ENCODE measurements at regions not wholly inside any gene's neighbourhood (a gene's known extent, or its start where the extent isn't known, plus 50 kb on each side); places are given as distances from the start of the nearest gene placed in this dataset.

GRCh38 chr5:58087123-58087522 is 372.8 kb downstream of the PLK2 start:
- Histone ChIP-seq H3K4me3 (ENCODE audit: low read length in 2 of 2) (no peak overlapping the region), H2BK15ac (ENCODE audit: low read length) (no peak overlapping the region), H3K23ac (ENCODE audit: low read depth, low read length, poor library complexity) (no peak overlapping the region), H3K9me3 (replicated peaks in 1 of 2; ENCODE audit: control insufficient read depth in 2 of 2, insufficient read depth in 1 of 2, low read depth in 1 of 2, low read length in 2 of 2) (no peaks in the 10 kb centered on the region), H3K4me2 (ENCODE audit: insufficient read depth, low read length, poor library complexity, severe bottlenecking) (no peak overlapping the region), H3K27ac (replicated peaks; ENCODE audit: low read length) (no peak overlapping the region), H3K27me3 (ENCODE audit: control insufficient read depth in 3 of 3, insufficient read depth in 3 of 3, low read depth in 1 of 3, low read length in 3 of 3) (no peaks in the 10 kb centered on the region), H2BK120ac (ENCODE audit: low read depth, low read length) (no peak overlapping the region), H4K8ac (ENCODE audit: low read depth, low read length) (no peak overlapping the region), H3K18ac (ENCODE audit: low read length) (no peak overlapping the region), H2BK5ac (ENCODE audit: low read length) (no peak overlapping the region), H3K4ac (ENCODE audit: low read length) (no peak overlapping the region), H4K91ac (ENCODE audit: low read depth, low read length, poor library complexity) (no peak overlapping the region), H3K9ac (ENCODE audit: low read depth, low read length, poor library complexity) (no peak overlapping the region), H2AK5ac (ENCODE audit: low read depth, low read length) (no peak overlapping the region), H3K79me1 (ENCODE audit: low read depth, low read length) (no peaks in the 10 kb centered on the region), H2BK12ac (ENCODE audit: low read length) (no peak overlapping the region), H2AFZ (ENCODE audit: low read length) (peak overlapping the region; percentile 9), H3K4me1 (ENCODE audit: control insufficient read depth in 2 of 2, insufficient read depth in 1 of 2, low read depth in 1 of 2, low read length in 2 of 2) (no peaks in the 10 kb centered on the region), H3K14ac (ENCODE audit: low read length) (no peak overlapping the region), H3K36me3 (replicated peaks in 1 of 2; ENCODE audit: control insufficient read depth in 2 of 2, insufficient read depth in 2 of 2, low read length in 2 of 2) (no peaks in the 10 kb centered on the region)
- WGBS, 2 donors (ENCODE audit: extremely low coverage in 2 of 2, insufficient read length in 2 of 2, insufficient replicate concordance in 1 of 2) = no CpG with 5 or more reads among the region's 1 CpG
- DNase-seq (ENCODE audit: low spot score) = no peak

DNA sequence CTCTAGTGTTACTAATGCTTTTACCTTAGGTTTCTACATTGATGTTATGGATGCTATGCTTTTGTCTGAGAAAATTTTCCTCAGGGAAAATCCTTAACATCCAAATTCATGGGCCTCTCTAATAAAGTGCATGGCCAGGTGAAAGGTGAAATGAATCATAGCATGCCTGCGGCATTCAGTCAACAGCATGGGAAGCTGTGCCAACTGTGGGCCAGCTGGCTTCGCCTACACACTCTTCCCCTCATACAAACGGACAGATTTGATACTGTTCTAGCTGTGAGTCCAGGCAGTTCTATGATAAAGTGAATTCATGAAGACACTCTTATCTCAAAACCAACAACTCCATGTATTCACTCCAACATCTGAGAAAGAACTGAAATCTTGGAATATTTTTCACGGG is 374.1 kb downstream of the PLK2 start:
- H2BK5ac ChIP-seq (ENCODE audit: low read length) = no peak overlapping the region
- no peaks in the 10 kb centered on the region for H3K9me3 ChIP-seq (replicated peaks in 1 of 2; ENCODE audit: control insufficient read depth in 2 of 2, insufficient read depth in 1 of 2, low read depth in 1 of 2, low read length in 2 of 2)
- H4K91ac ChIP-seq (ENCODE audit: low read depth, low read length, poor library complexity) = no peak overlapping the region

GRCh38 chr5:58081435-58081834 is 378.5 kb downstream of the PLK2 start:
- no peaks in the 10 kb centered on the region for H3K79me1 ChIP-seq (ENCODE audit: low read depth, low read length)
- H3K4me1 ChIP-seq (ENCODE audit: control insufficient read depth in 2 of 2, insufficient read depth in 1 of 2, low read depth in 1 of 2, low read length in 2 of 2) = peaks cover 0 to 16% of the 10 kb centered on the region in 2 donors
- no peak overlapping the region for H4K91ac ChIP-seq (ENCODE audit: low read depth, low read length, poor library complexity)
- H3K27me3 ChIP-seq (ENCODE audit: control insufficient read depth in 3 of 3, insufficient read depth in 3 of 3, low read depth in 1 of 3, low read length in 3 of 3) = no peaks in the 10 kb centered on the region
- H3K9ac ChIP-seq (ENCODE audit: low read depth, low read length, poor library complexity) = no peak overlapping the region
- H3K9me3 ChIP-seq (replicated peaks in 1 of 2; ENCODE audit: control insufficient read depth in 2 of 2, insufficient read depth in 1 of 2, low read depth in 1 of 2, low read length in 2 of 2) = no peaks in the 10 kb centered on the region
- no peaks in the 10 kb centered on the region for H3K36me3 ChIP-seq (replicated peaks in 1 of 2; ENCODE audit: control insufficient read depth in 2 of 2, insufficient read depth in 2 of 2, low read length in 2 of 2)
- no peak overlapping the region for H2AK5ac ChIP-seq (ENCODE audit: low read depth, low read length)
- H2BK15ac ChIP-seq (ENCODE audit: low read length) = no peak overlapping the region
- H2AFZ ChIP-seq (ENCODE audit: low read length) = peak overlapping the region; percentile 67
- H3K4me2 ChIP-seq (ENCODE audit: insufficient read depth, low read length, poor library complexity, severe bottlenecking) = no peak overlapping the region
- no peak overlapping the region for H3K18ac ChIP-seq (ENCODE audit: low read length)
- DNase-seq (ENCODE audit: low spot score) = no peak
- no peak overlapping the region for H3K4me3 ChIP-seq (ENCODE audit: low read length in 2 of 2)
- H3K23ac ChIP-seq (ENCODE audit: low read depth, low read length, poor library complexity) = no peak overlapping the region
- H2BK12ac ChIP-seq (ENCODE audit: low read length) = no peak overlapping the region
- H3K14ac ChIP-seq (ENCODE audit: low read length) = no peak overlapping the region
- no peak overlapping the region for H3K4ac ChIP-seq (ENCODE audit: low read length)
- H3K27ac ChIP-seq (replicated peaks; ENCODE audit: low read length) = no peak overlapping the region
- H4K8ac ChIP-seq (ENCODE audit: low read depth, low read length) = no peak overlapping the region
- H2BK120ac ChIP-seq (ENCODE audit: low read depth, low read length) = no peak overlapping the region
- WGBS, 2 donors (ENCODE audit: extremely low coverage in 2 of 2, insufficient read length in 2 of 2, insufficient replicate concordance in 1 of 2) = no CpG with 5 or more reads among the region's 3 CpGs
- no peak overlapping the region for H2BK5ac ChIP-seq (ENCODE audit: low read length)

More for the DNA sequence above, 374.1 kb downstream of the PLK2 start:
- Histone ChIP-seq H3K4me2 (ENCODE audit: insufficient read depth, low read length, poor library complexity, severe bottlenecking) (no peak overlapping the region), H3K79me1 (ENCODE audit: low read depth, low read length) (no peaks in the 10 kb centered on the region), H3K4me3 (ENCODE audit: low read length in 2 of 2) (no peak overlapping the region), H3K14ac (ENCODE audit: low read length) (no peak overlapping the region), H3K9ac (ENCODE audit: low read depth, low read length, poor library complexity) (no peak overlapping the region), H2BK15ac (ENCODE audit: low read length) (no peak overlapping the region), H3K4me1 (ENCODE audit: control insufficient read depth in 2 of 2, insufficient read depth in 1 of 2, low read depth in 1 of 2, low read length in 2 of 2) (peaks cover 0 to 1% of the 10 kb centered on the region in 2 donors), H3K27ac (replicated peaks; ENCODE audit: low read length) (no peak overlapping the region), H2BK12ac (ENCODE audit: low read length) (no peak overlapping the region), H2BK120ac (ENCODE audit: low read depth, low read length) (no peak overlapping the region), H3K27me3 (ENCODE audit: control insufficient read depth in 3 of 3, insufficient read depth in 3 of 3, low read depth in 1 of 3, low read length in 3 of 3) (no peaks in the 10 kb centered on the region), H2AK5ac (ENCODE audit: low read depth, low read length) (no peak overlapping the region), H3K36me3 (replicated peaks in 1 of 2; ENCODE audit: control insufficient read depth in 2 of 2, insufficient read depth in 2 of 2, low read length in 2 of 2) (no peaks in the 10 kb centered on the region), H3K23ac (ENCODE audit: low read depth, low read length, poor library complexity) (no peak overlapping the region), H3K18ac (ENCODE audit: low read length) (no peak overlapping the region), H4K8ac (ENCODE audit: low read depth, low read length) (no peak overlapping the region), H2AFZ (ENCODE audit: low read length) (no peak overlapping the region), H3K4ac (ENCODE audit: low read length) (no peak overlapping the region)
- no CpG with 5 or more reads among the region's 4 CpGs for WGBS, 2 donors (ENCODE audit: extremely low coverage in 2 of 2, insufficient read length in 2 of 2, insufficient replicate concordance in 1 of 2)
- no peak for DNase-seq (ENCODE audit: low spot score)

GRCh38 chr5:58080573-58080972 is 379.3 kb downstream of the PLK2 start:
- no peak overlapping the region for H4K91ac ChIP-seq (ENCODE audit: low read depth, low read length, poor library complexity)
- no peak overlapping the region for H3K23ac ChIP-seq (ENCODE audit: low read depth, low read length, poor library complexity)
- no peak overlapping the region for H3K4ac ChIP-seq (ENCODE audit: low read length)
- no peak overlapping the region for H2AFZ ChIP-seq (ENCODE audit: low read length)
- no peaks in the 10 kb centered on the region for H3K36me3 ChIP-seq (replicated peaks in 1 of 2; ENCODE audit: control insufficient read depth in 2 of 2, insufficient read depth in 2 of 2, low read length in 2 of 2)
- no peaks in the 10 kb centered on the region for H3K27me3 ChIP-seq (ENCODE audit: control insufficient read depth in 3 of 3, insufficient read depth in 3 of 3, low read depth in 1 of 3, low read length in 3 of 3)
- no peak overlapping the region for H3K9ac ChIP-seq (ENCODE audit: low read depth, low read length, poor library complexity)
- H3K79me1 ChIP-seq (ENCODE audit: low read depth, low read length) = no peaks in the 10 kb centered on the region
- H2BK12ac ChIP-seq (ENCODE audit: low read length) = no peak overlapping the region
- WGBS, 2 donors (ENCODE audit: extremely low coverage in 2 of 2, insufficient read length in 2 of 2, insufficient replicate concordance in 1 of 2) = no CpG with 5 or more reads among the region's 1 CpG
- no peak overlapping the region for H2BK5ac ChIP-seq (ENCODE audit: low read length)
- no peaks in the 10 kb centered on the region for H3K9me3 ChIP-seq (replicated peaks in 1 of 2; ENCODE audit: control insufficient read depth in 2 of 2, insufficient read depth in 1 of 2, low read depth in 1 of 2, low read length in 2 of 2)
- H3K14ac ChIP-seq (ENCODE audit: low read length) = no peak overlapping the region
- H3K4me3 ChIP-seq (ENCODE audit: low read length in 2 of 2) = no peak overlapping the region
- no peak overlapping the region for H3K4me2 ChIP-seq (ENCODE audit: insufficient read depth, low read length, poor library complexity, severe bottlenecking)
- no peak overlapping the region for H3K18ac ChIP-seq (ENCODE audit: low read length)
- H2BK120ac ChIP-seq (ENCODE audit: low read depth, low read length) = no peak overlapping the region
- no peak overlapping the region for H2AK5ac ChIP-seq (ENCODE audit: low read depth, low read length)
- H4K8ac ChIP-seq (ENCODE audit: low read depth, low read length) = no peak overlapping the region
- H3K4me1 ChIP-seq (ENCODE audit: control insufficient read depth in 2 of 2, insufficient read depth in 1 of 2, low read depth in 1 of 2, low read length in 2 of 2) = peaks cover 0 to 16% of the 10 kb centered on the region in 2 donors
- no peak overlapping the region for H2BK15ac ChIP-seq (ENCODE audit: low read length)
- DNase-seq (ENCODE audit: low spot score) = no peak
- H3K27ac ChIP-seq (replicated peaks; ENCODE audit: low read length) = no peak overlapping the region

All from neuronal stem cell (in vitro differentiated cells).